Right hindlimb (tissue), 1 donor: ENCODE measurements at regions not wholly inside any gene's neighbourhood (a gene's known extent, or its start where the extent isn't known, plus 50 kb on each side); places are given as distances from the start of the nearest gene placed in this dataset.

Experiments used
- DNase-seq: peaks from one replicate; pipeline ENCODE4 v3.0.0-alpha.2; 2018

DNA sequence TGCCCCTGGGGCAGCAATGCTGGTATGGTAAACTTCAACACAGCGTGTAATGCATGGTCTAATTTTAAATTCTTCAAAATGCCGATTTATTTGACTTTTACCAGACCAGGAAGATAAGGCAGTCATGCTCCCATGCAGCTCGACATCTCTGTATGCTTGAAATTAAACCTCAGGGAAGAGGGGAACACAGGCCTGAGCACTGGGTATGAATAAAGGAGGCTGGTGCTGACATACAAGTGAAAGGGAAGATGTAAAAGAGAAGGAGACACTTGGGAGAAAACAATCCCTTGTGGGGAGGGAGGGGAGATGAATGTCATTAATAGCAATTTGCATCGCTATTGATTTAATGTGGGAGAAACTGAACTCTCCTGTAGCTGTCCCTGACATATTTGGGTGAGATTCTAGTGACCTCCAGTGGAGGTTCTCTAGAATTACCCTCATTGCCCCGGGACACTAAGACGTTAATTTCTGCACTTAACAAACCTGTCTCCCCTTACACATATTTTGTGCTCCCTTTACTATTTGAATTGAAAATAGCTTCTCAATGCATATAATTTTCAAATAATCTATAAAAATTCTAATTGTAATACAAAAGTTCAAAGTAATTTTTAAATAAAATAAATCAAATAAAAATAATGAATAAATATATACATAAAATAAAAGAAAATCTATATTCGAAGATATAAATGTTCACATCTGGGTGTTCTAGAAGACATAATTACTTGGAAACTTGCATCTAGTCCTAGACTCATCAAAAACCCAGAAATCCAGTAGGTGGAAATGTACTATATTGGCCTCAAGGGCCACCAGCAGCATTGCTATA is 283.1 kb downstream of the LMX1A start:
- no peak for DNase-seq

DNA sequence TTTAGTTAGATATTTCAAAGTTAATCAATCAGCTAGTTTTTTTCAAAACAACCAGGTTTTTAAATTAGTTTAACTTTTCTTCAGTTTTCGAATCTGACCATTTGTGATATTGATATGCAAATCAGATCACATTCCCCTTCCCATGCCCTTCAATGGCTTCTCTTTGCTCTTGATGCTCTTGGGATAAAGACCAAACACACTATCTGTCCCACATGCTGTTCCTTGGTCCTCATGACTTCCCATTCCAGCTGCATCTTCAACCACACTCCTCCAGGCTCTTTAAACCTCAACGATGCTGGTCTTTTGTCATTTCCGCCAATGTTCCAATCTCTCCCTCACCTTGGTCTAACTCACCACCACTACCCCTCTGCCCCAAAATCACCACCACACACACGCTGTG is 285.8 kb downstream of the LMX1A start:
- no peak for DNase-seq

DNA sequence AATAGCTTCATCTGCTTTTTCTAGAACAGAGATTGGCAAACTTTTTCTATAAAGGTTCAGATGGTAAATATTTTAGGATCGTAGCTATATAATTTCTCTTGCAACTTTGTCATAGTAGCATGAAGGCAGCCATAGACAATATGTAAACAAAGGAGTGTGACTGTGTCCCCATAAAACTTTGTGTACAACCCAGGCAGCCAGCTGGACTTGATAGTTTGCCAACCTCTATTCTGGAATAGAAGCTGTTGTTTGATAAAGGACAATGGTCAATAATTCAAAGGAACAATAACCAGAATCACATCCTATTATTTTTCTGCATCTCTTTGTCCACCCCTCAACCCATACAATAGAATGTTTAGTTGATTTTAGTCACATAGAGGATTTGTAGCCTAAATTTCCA is 286.7 kb downstream of the LMX1A start:
- no peak for DNase-seq

DNA sequence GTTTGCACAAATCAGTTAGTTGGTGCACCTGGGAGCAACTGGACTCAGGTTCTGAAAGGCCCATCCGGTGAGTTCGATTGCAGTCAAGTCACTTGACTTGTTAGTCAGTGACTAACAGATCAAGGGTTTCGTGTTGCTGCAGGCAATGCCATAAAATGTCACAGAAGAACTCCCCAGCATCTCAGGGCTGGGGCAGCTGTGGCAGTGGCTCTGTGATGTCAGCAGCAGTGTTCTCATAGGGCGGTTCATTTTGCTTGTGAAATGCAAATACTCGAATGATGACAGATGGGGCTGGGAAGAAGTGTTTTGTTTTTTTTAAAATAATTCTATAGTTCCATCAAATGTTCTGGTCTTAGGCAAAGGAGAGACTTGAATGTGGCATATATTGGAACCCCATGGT is 287.8 kb downstream of the LMX1A start:
- DNase-seq = no peak

DNA sequence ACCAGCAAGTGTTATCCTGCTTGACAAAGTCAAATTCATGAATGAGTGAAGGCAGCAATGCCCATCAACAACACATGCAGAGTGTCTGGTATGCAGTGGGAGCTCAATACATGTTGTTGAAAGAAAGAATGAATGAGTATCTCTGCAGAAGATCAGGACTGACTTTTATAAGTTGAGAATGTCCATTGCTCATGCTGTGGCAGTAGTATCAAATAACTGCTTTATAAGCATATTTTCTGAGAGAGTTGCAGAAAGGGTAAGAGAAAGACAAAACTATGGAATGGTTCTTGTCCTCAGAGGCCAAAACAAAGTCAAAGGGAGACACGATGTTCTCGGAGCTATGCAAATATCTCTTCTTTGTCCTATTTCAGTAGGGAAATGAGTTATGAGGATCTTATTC is 288.7 kb downstream of the LMX1A start:
- no peak for DNase-seq

DNA sequence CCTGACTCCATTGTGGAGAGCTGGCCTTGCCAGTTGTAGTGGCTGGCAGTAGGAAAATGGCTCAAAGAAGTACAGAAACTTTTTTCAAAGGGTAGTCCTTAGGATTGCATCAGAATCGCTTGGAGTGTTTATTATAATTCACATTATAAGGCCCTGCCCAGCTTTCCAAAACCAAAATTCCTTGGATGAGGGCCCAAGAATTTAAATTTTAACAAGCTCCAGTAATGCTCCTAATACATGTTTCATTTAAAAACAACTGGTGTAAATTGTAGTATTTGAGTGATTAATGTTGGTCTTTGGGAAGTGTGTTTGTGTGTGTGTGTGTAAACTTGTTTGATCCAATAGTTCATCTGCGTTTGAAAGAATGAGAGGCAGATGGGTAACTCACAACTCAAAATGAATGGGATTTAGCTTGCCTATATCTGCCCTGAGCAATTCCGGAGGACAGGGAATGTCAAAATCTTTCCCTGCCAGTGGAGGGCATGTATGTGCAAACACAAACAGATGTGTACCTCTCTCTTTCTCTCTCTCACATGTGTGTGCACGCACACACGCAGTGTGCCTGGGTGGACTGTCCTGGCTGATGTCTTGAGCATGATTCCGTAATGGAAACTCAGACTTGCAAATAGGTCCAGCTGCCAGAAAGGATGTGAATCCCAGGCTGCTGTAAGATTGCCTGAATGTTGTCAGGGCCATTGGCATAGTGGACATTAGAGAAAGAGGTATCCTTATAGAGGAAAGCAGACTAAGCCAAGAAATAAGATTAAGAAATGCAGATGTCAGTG is 293.1 kb downstream of the LMX1A start:
- peak; percentile 45 for DNase-seq

DNA sequence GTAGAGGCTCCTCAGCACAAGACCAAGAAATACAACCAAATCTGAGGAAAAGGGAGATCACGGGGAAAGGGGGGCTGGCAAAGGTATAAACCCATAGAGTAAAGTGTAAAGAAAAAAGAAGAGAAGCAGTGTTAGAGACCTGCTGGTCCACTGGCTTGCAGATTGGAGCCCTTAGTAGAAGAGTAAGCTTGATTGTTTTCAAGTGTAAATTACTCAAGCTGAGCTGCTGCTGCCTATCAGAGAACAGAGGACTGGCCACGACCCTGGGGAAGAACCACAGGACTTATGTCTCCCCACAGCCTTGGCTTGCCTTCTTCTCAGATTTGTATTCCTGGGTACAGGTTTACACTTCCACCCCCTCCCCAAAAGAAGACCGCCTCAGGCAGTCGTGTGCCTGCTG is 294.2 kb downstream of the LMX1A start:
- DNase-seq = no peak

DNA sequence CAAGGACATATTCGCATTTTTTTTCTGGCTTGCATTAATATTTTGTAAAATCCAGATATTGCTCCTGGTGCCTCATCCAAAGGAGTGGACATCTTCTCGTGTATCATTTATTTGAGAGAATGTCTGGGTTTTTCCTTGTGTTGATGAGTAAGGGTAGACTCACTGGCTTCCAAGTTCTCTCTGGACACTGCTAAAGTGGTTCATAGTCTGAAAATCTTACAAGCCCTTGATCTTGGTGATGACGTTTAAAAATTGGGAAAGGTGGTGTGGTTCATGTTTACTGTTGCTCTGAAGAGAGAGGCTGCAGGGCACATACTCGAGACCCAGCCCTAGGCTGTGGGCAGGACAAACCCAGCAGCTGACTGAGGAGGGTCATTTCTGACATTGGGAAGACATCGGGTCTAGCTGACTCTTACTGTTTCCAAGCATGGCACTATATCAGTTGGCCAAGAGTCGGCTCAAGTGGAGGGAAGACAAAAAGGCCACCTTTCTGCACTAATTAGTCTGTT is 296.2 kb downstream of the LMX1A start:
- no peak for DNase-seq

DNA sequence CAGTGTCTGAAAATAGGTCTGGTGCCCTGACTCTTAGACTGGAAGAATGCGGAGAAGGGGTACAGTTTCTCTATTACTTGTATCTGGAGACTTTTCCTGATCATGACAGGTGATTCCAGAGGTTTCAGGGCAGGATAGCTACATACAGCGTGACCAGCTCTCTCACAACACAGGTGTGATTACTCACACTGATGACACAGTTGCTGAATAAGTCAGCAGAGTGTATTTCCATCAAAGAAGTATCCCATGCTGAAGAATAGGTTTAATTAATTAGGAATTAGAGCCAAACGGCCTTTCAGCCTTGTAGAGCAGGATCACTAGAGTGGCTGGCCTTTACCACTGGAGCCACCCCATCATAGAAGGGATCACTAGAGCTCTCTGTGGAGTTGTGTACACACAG is 298.6 kb downstream of the LMX1A start:
- no peak for DNase-seq

DNA sequence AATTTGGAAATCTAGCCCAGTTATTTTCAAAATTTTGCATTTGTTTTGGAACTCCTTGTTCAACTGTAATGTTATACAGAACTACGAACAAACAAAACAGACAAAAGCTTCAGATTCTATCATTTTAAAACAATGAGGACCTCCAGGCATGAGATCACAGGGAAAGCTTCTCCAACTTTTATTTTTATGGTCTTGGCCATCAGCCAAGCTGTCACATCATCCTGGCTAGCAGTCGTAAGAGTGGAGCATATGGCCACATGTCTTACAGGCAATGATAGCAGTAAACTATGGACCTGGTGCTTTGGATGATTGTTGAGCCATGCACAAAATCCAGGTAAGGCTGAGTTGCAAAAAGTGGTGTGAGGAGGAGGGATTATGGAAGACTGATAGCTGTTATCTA is 299.6 kb downstream of the LMX1A start:
- DNase-seq = peak; percentile 28

DNA sequence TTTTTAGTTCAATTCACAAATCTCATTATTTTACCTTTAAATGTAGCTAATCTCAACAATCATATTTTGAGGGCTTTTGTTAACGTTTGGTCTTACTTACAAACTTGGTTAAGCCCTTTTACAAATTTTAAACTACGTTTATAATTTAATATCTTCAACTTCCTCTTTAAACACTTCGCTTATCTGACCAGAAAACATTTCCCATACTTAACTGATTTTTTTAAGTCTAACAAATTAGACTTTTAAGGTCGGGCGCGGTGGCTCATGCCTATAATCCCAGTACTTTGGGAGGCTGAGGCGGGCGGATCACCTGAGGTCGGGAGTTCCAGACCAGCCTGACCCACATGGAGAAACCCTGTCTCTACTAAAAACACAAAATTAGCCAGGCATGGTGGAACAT is 300.9 kb downstream of the LMX1A start:
- no peak for DNase-seq

DNA sequence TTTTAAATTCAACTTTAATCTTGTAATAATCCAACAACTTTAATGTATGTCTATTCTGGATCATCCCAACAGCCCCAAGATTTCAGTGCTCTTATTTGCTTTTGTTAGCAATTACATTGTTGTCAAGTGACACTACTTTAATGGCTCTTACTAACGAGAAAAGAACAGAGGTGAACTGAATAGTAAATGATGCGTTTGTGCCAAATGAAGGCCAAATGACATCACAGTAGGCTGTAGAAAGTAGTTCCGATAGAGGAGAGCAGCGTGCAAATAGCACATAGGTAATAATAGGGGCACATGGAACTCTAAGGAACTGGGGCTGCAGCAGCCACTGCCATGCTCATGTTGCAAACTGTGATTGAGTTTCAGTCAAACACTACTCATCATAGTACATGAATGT is 301.9 kb downstream of the LMX1A start:
- DNase-seq = no peak

DNA sequence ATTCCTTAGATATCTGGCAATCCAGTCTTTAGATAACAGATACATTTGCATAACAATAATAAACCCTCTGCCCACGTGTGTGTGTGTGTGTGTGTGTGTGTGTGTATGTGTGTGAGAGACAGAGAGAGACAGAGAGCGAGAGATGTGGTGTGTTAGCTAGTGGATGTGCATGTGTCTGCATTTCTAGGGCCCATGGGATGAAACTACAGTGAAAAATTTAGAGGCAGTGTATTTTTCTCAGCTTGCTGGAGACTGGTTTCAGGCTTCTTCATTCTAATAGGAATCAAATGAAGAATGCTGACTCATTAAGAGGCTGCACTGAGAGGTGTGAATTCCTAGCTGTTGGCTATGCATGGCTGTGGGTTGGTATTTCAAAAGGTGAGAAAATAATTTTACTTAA is 303.2 kb downstream of the LMX1A start:
- DNase-seq = no peak

DNA sequence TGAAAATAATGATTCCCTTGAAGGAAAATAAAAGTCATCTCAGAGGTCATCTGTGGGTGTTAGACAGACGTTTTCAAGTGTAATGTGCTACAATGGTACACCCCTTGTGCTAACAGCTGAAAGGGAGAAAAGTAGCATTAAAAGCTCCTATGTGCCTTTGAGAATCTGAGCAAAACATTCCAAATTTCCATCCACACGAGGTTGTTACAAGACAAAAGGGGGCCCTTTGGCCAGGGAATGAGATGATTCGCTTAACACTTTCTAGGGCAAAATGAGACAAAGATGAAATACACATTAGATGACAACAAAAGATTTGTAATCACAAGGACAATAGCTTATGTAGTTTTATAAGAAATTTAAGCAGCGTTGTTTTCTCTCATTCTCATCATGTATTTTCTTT is 303.6 kb downstream of the LMX1A start:
- no peak for DNase-seq

DNA sequence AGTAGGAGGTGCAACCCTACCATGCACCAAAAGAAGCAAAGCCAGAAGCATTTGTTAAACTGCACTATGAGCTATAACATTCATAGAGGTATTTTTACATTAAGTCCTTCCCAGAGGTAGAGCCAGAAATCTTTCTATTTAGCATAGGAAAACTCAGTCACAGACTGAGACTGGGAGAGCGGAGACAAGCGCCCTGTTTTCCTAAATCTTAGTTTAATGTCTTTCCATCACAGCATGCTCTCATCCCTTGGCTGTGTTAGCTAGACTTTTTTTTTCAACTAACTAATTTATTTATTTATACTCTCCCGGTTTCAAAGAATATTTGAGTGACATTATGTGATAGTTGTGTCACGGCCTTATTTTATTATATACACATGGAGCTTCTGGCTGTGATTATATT is 304.1 kb downstream of the LMX1A start:
- no peak for DNase-seq

DNA sequence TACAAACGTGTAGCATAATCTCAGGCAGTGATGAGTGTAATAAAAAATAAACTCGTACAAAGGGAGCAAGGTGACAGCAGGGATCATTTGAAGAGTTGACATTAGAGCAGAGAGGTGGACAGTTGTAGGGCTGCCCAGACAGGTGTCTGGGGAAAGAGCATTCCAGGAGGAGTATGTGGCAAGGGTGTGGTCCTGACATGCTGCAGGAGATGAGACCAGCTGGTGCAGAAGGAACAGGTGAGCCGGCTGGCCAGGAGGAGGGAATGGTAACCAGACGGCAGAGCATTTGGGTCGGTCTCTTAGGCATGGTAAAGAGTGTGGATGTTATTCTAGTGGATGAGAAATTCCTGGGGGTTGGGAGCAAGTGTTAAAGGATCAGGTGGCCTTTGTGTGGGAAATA is 306.3 kb downstream of the LMX1A start:
- DNase-seq = no peak

DNA sequence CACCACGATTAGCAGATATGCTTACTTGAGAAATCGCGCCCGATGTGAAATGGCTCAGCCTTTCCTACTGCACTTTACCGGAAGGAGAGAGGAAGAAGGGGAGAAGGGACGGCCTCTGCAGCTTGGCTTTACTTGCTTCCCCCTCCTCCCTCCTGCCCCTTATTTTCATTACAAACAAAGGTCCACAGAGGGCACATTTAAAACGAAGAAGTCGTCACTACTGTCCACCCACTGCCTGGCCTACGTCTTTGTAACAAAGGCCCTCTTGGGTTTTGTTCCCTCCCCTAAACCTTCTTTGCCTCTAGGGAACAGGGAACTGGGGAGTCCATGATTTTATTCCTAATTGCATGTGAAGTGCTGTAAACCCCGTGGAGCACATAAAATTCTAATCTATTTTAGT is 308.5 kb downstream of the LMX1A start:
- DNase-seq = no peak

DNA sequence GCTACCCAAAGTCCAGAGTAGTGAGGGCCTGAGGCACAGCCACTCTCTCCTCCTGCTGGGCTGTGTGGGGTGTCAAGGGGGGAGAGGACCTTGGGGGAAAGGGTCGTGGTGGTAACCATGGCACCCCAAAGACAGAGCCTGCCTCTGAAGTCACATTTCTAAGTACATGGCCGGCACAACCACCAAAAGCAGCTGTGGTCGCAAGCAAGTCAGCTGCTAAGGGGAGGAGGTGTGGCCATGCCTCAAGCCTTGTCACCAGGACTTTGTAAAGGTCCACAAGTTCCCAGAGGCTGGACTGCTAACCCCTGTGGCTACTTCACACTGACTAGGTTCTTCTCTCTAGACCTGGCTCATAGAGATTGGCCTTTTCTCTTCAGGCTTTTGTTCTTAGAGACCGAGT is 310.6 kb downstream of the LMX1A start:
- no peak for DNase-seq

DNA sequence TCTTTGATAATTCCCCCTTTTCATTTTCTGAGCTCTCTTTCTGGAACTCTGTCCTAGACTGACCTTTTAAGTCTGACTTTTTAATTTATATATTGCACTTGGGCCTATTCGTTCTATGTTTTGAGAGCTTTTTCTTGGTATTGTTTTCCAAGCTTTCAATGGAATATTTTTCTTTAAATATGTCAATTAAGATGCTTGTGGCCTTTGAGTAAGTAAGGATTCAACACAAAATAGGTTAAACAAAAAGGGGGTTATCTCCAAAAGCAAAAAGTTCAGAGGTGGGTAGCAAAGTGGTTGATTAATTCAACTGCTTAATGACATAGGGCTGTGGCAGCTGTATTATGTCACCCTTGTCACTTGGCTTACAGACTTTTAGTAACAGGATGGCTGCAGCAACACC is 315.9 kb downstream of the LMX1A start:
- DNase-seq = no peak

DNA sequence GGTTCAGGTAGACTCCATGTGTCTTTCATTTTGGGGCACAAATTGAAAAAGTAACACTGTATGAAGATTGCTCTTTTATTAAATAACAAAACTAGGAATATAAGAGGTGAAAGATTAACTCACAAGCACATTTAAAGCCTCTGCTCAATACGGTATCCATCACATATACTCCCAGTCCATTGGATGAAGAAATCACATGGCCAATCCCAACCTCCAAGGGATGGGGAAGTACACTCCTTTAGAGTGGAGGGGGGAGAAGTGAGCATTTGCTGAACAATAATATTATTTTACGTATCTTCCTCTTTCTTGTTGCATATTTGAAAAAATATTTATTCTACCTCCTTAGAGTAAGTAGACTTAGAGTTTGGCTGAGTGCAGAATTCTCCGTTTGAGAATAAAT is 316.5 kb downstream of the LMX1A start:
- no peak for DNase-seq

DNA sequence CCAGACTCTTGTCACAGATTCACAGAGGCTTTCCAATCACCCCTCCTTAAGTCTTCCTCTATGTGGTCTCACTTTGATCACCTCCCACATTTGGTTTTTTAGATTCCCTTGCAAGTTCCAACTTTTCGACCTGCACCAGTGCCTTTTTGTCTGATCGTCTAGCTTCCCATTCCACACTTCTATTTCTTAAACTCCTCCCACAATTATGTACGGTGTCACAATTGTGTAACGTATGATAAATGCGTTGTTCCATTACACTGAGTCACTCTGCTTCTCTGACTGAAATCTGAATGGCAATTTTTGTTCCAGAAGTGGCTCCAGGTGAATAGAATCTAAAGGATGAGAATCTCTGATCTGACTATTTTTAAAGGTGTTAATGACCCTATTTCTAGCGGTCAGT is 320.1 kb downstream of the LMX1A start:
- no peak for DNase-seq

DNA sequence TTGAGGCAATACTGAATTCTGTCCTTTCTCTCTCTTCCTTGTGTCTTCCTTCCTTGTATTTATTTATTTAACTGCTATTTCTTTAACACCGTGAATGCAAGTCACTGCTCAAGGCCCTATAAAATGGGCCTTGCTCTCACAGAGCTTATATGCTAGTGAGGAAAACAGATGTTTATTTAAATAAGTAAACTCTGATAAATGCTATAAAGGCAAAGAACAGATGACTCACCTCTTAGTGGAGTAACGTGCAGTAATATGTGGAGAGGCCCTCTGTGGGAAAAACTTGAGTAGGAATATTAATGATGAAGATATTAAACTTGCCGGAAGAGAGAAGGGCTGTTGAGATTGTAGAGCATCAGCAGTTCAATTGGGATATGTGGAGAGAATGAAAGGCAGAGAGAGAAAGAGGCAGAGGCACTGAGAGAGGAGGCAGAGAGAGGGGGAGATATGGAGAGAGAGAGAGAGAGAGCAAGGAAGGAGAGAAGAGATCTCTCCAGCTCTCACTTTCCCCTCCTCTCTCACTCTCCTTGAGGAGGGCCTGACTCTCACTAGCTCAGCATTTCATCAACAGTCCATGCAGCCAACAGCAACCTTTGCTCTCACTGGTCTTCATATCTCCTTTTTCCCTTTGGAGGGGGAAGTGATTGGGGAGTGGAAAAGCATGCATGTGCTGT is 322.2 kb downstream of the LMX1A start:
- DNase-seq = no peak

DNA sequence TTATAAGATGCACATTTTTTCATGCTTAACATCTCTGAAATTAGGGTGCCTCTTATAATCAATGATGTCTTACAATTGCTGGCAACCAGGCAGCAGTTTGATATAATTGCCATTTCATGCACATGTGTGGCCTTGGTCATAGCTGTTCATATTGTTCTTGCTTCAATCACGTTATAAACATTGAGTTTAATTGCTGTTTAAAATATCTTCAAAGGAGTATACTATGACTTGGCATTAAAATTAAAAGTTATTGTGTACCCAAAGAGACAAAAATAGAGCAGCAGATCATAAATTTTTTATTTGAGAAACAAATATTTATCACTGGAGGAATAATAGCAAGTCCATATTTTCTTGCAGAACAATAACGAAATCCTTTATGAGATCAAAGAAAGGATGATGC is 325.5 kb downstream of the LMX1A start:
- DNase-seq = no peak

DNA sequence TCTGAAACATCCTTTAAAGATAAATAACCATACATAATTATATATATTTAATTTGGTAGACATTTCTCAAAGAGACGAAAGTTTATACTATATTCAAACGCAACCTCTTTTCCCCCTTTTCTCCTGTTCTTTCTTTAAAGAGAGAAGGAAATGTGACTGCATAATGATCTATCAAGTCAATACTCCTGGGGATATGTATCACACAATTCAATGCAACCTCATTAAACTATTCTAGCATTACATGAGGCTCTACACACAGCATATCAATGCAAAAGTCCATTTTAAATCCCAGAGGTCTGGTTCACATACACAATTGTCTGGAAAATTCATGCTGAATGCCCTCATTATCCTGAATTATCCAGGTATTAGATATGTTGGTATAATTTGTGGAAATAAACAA is 330.7 kb downstream of the LMX1A start:
- no peak for DNase-seq
